ENCODE measurements at regions not wholly inside any gene's neighbourhood (a gene's known extent, or its start where the extent isn't known, plus 50 kb on each side); places are given as distances from the start of the nearest gene placed in this dataset.

- TF ChIP-seq GLI2 (tag by site-specific recombination; IDR thresholded peaks at IDR 0.05; ENCODE audit: borderline replicate concordance, low read depth) (no peak), SP7 (tag by site-specific recombination; IDR thresholded peaks at IDR 0.05) (no peak), ZNF580 (tag by site-specific recombination; IDR thresholded peaks at IDR 0.05) (no peak), MZF1 (tag by site-specific recombination; IDR thresholded peaks at IDR 0.05; ENCODE audit: borderline replicate concordance) (no peak), ZNF449 (tag by site-specific recombination; IDR thresholded peaks at IDR 0.05) (no peak), SALL2 (tag by site-specific recombination; IDR thresholded peaks at IDR 0.05; ENCODE audit: borderline replicate concordance) (no peak), ZNF132 (tag by site-specific recombination; IDR thresholded peaks at IDR 0.05; ENCODE audit: borderline replicate concordance) (no peak), ZNF621 (tag by site-specific recombination; IDR thresholded peaks at IDR 0.05) (no peak), ZNF146 (tag by site-specific recombination; IDR thresholded peaks at IDR 0.05) (no peak), ZNF350 (tag by site-specific recombination; IDR thresholded peaks at IDR 0.05) (no peak), ZNF792 (tag by site-specific recombination; IDR thresholded peaks at IDR 0.05) (no peak), ZBTB20 (tag by site-specific recombination; IDR thresholded peaks at IDR 0.05) (no peak), ZNF423 (tag by site-specific recombination; IDR thresholded peaks at IDR 0.05) (no peak), MEIS1 (CRISPR knock-in tag; IDR thresholded peaks at IDR 0.05; ENCODE audit: borderline replicate concordance) (no peak), ZNF114 (tag by site-specific recombination; IDR thresholded peaks at IDR 0.05) (no peak), HOXD13 (CRISPR knock-in tag; IDR thresholded peaks at IDR 0.05; ENCODE audit: borderline replicate concordance) (no peak), ZNF830 (tag by site-specific recombination; IDR thresholded peaks at IDR 0.05; ENCODE audit: low read depth) (no peak), ZNF19 (tag by site-specific recombination; IDR thresholded peaks at IDR 0.05; ENCODE audit: low read depth) (no peak)
- CTCF ChIA-PET: no interaction called here
- POLR2A ChIA-PET: no interaction called here
Measured at GRCh38 chr2:122929347-122929746, 1095.7 kb upstream of the CNTNAP5 start.

GRCh38 chr2:122935506-122935905 lies 1089.6 kb upstream of the CNTNAP5 start:
- Histone ChIP-seq H3K4me1 (ENCODE audit: control insufficient read depth, insufficient read depth, low read length) (no peaks in the 10 kb centered on the region), H3K9me3 (ENCODE audit: control insufficient read depth, insufficient read depth, low read depth, low read length) (no peaks in the 10 kb centered on the region), H3K4me3 (ENCODE audit: low read depth, low read length) (no peak overlapping the region), H3K27ac (ENCODE audit: extremely low read depth, low read depth, low read length) (no peak overlapping the region), H3K36me3 (ENCODE audit: control insufficient read depth in 2 of 2, insufficient read depth in 1 of 2, low read length in 2 of 2) (no peaks in the 10 kb centered on the region)
- TF ChIP-seq PRDM4 (tag by site-specific recombination; IDR thresholded peaks at IDR 0.05): no peak
- TF ChIP-seq ZBTB48 (tag by site-specific recombination; IDR thresholded peaks at IDR 0.05): no peak
- TF ChIP-seq ZNF202 (tag by site-specific recombination; IDR thresholded peaks at IDR 0.05; ENCODE audit: borderline replicate concordance): no peak
- no peak for TF ChIP-seq ZNF112 (tag by site-specific recombination; IDR thresholded peaks at IDR 0.05)
- TF ChIP-seq ZNF558 (tag by site-specific recombination; IDR thresholded peaks at IDR 0.05): no peak
- TF ChIP-seq BCL11A (tag by site-specific recombination; IDR thresholded peaks at IDR 0.05; ENCODE audit: low read depth): no peak
- no peak for TF ChIP-seq ZNF48 (tag by site-specific recombination; IDR thresholded peaks at IDR 0.05)
- TF ChIP-seq HOXD13 (CRISPR knock-in tag; IDR thresholded peaks at IDR 0.05; ENCODE audit: borderline replicate concordance): no peak
- no peak for TF ChIP-seq ZBTB6 (tag by site-specific recombination; IDR thresholded peaks at IDR 0.05)
- ChIA-PET POLR2A (no interaction called here), CTCF (no interaction called here)

More at GRCh38 chr2:122929347-122929746, 1095.7 kb upstream of the CNTNAP5 start:
- Histone ChIP-seq H3K4me3 (ENCODE audit: low read depth, low read length) (no peak overlapping the region), H3K27ac (ENCODE audit: extremely low read depth, low read depth, low read length) (no peak overlapping the region), H3K36me3 (ENCODE audit: control insufficient read depth in 2 of 2, insufficient read depth in 1 of 2, low read length in 2 of 2) (no peaks in the 10 kb centered on the region), H3K9me3 (ENCODE audit: control insufficient read depth, insufficient read depth, low read depth, low read length) (no peaks in the 10 kb centered on the region), H3K4me1 (ENCODE audit: control insufficient read depth, insufficient read depth, low read length) (no peaks in the 10 kb centered on the region)
